GM18870 (cell line): ENCODE measurements at regions not wholly inside any gene's neighbourhood (a gene's known extent, or its start where the extent isn't known, plus 50 kb on each side); places are given as distances from the start of the nearest gene placed in this dataset.

Experiments used
- ATAC-seq: cut with Tn5 transposase; IDR thresholded peaks from one replicate; pipeline ENCODE4 v1.9.1; 2021; ENCODE audit warnings: moderate library complexity; ENCODE audit not compliant: unreplicated experiment

DNA sequence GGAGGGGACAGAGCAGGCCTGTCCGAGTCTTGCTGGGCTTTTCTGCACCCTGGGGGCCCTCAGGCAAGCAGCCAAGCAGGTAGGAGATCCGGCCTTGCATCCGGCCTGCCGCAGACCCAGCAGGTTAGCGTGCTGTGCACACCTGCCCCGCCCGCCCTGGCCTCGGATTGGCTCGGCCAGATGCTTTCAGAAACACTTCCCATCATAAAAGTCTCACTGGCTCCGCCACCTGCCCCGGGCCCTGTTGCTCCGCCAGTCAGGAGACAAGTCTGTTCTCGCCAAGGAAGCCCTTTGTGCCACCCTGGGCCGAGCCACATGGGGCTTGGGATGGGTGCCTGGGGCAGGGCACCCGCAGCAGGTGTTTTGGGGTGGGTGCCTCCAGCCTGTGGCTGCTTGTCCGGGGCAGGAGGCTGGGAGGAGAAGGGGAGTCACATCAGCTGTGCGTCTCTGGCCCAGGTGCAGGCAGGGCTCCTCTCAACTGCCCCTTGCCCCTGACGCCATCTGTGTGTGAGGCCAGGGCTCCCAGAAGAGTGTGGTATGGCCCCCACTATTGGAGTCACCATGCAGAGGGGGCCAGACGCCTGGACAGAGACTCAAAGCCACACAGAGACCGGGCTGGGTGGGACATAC is 228.2 kb upstream of the GSE1 start:
- ATAC-seq = no peak

GRCh38 chr16:85385463-85386331 is 227.4 kb upstream of the GSE1 start:
- no peak for ATAC-seq

DNA sequence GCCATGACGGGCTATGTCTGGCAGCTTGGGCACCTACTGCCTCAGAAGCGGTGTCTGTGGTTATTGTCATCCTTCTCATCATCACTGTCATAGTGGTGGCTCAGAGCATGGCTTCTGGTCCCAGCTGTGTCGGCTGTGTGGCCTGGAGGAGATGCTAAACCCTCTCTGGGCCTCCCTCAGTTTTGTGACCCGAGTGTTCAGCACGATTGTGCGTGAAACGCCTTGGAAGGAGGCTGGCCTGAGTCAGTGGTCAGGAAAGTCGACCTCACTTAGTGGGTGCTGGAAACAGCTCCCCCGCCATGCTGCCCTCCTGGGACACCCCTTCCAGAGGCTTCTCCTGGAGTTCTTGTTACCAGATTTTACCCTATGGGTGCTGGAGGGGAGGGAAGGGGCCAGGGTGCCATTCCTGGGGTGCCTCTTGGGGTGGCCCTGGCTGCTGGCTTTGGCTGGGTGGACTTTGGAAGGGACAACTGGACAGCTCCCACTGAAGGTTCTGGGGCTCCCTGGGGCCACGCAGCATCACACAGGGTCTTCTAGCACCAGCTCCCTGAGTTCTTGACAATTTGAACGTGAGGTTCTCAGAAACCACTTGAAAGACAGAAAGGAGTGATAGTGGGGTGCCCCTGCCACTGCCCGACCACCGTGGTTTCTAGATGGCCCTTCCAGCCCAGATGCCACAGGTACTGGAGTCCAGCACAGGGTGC is 226.5 kb upstream of the GSE1 start:
- no peak for ATAC-seq

GRCh38 chr16:85387171-85387507 is 226.0 kb upstream of the GSE1 start:
- no peak for ATAC-seq

DNA sequence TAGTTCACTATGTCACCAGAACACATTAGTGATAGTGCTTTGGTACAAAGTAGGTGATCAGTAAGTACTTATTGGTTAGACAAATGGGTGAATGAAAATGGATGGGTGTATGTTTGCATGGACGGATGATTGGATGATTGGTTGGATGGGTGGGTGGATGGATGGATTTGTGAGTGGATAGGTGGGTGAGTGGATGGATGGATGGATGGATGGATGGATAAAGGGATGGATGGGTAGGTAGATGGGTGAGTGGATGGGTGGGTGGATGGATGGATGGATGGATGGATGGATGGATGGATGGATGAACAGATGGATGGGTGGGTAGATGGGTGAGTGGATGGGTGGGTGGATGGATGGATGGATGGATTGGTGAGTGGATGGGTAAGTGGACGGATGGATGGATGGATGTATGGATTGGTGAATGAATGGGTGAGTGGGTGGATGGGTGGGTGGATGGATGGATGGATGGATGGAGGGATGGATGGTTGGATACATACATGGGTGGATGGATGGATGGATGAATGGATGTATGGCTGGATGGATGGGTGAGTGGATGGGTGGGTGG is 225.3 kb upstream of the GSE1 start:
- no peak for ATAC-seq

DNA sequence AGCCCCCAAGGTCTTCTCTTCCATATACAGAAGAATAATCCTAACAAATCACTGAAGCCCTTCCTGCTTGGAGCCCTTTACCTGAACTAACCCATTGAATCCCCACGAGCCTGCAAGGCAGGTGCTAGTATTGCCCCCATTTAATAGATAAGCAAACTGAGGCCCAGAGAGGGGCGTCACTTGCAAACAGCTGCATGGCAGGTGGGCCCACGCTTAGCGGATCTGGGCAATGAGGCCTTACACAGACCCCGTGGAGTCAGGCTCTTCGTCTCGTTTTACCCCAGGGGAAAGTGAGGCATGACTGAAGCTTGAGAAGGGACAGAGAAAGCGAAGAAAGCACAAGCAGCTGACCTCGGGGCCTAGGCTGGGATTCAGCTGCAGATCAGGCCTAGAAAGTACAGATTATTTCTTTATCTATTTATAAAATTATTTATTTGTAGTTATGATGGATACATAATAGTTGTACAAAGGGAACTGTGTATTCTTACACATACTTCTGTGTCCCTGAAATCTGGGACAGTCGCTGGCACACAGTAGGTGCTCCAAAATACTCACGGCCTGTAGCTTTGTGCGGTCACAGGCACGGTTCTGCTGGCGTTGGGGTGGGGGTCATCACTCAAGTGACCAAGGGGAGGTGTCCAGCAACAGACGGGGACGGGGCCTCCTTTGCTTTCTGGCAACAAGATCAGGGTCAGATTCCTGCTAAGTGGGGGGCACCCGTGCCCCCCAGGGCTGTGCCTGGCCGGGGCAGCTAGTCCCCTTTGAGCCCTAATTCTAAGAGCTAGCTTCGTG is 223.2 kb upstream of the GSE1 start:
- ATAC-seq = no peak

DNA sequence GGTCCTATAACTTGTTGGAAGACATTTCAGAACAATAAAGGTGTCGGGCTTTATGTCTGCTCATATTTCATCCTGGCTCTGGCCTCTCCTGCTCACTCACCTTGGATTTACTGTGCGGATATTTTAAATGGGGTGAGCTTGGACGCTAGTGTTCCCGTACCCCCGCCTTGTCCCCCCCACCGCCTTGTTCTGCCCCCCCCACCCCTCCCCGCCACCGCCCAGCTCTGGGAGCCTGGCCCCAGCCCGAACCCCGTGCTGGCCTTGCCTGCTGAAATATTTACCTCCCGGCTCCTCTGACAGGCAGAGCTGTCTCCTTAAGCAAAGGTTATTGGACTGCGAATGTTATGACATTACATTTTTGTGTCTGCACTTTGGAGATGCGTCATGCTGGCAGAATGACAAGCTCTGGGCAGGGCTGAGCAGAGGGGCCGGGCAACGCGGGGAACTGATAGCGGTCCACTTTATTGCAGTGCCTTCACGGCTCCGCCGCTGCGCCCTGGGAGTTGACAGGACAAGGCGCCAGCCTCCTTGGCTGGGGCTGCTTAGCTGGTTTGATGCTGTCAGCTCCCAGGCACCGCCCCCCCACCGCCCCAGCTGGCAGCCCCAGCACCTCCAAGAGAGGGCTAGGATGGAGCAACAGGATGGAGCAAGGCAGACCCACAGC is 222.5 kb upstream of the GSE1 start:
- ATAC-seq = no peak

- no peak for ATAC-seq
Measured at GRCh38 chr16:85391175-85391707, 221.9 kb upstream of the GSE1 start.

GRCh38 chr16:85391769-85392583 is 221.1 kb upstream of the GSE1 start:
- ATAC-seq = no peak

GRCh38 chr16:85392756-85393673 is 220.1 kb upstream of the GSE1 start:
- ATAC-seq = no peak

DNA sequence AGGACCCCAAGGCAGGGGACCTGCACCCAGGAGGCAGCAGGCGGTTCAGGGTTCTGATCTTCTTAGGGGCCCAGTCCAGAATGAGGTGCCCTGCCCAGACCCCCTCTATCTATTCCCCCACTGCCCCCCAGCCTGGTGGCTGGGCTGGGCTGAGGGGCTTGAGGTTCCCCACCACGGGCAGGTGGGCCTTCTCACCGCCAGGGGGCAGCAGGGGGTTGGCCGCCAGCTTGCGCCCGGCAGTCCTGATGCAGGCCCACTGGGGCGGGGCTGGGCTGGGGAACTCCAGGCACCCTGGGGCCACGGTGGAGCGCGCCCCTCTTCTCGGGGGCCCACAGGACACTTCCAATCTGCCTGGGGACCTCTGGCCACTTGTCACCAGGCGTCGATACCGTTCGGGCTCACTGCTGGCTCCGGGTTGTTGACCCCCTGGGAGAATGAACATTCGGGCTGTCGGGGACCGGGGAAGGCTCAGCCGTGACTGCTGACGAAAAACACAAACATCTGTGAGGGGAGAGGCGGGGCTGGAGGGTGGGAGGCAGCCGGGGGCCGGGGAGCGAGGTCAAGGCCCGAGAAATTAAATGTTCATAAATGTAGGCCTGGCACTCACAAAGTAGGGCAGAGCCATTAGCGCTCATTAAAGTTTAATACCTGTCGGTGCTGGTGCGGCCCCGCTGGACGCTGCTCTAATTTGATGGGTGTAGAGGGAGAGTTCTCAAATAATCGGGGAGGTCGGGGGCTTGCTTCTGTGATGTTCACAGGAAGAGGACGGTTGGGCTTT is 219.3 kb upstream of the GSE1 start:
- ATAC-seq = no peak

GRCh38 chr16:85394456-85395206 is 218.5 kb upstream of the GSE1 start:
- ATAC-seq = no peak

- no peak for ATAC-seq
Measured at GRCh38 chr16:85395207-85395912, 217.8 kb upstream of the GSE1 start.

- ATAC-seq = no peak
Measured at GRCh38 chr16:85395913-85396878, 216.9 kb upstream of the GSE1 start.
